Lower leg skin (tissue), 4 donors: ENCODE measurements at regions not wholly inside any gene's neighbourhood (a gene's known extent, or its start where the extent isn't known, plus 50 kb on each side); places are given as distances from the start of the nearest gene placed in this dataset.

ENCODE experiments used
- DNase-seq, 2 donors: peaks; one replicate each; pipeline ENCODE4 v3.0.0-alpha.2; 2019; ENCODE audit warnings: low spot score in 2 of 2
- H3K4me3 ChIP-seq: fragments of 200-600 bp; sonication (generic); 2 replicates; pipeline ENCODE4 v1.5.1; 2017; ENCODE audit warnings: mild to moderate bottlenecking, low read depth; ENCODE audit not compliant: poor library complexity, severe bottlenecking
- CTCF ChIP-seq, 3 donors: fragments of 450-650 bp; IDR thresholded peaks; one replicate each; pipeline ENCODE4 v1.5.1; 2016; ENCODE audit warnings: antibody characterized with exemption in 3 of 3, mild to moderate bottlenecking in 3 of 3, moderate library complexity in 2 of 3
- POLR2A ChIP-seq, 2 donors: fragments of 450-650 bp; IDR thresholded peaks; one replicate each; pipeline ENCODE4 v1.6.1; 2016 to 2017; ENCODE audit warnings: antibody characterized with exemption in 2 of 2, mild to moderate bottlenecking in 1 of 2, moderate library complexity in 1 of 2
- WGBS, 2 donors: methylation state at CpG; one replicate each; pipeline ENCODE4 v1.1.5; 2018; 5-methylcytosine and 5-hydroxymethylcytosine counted together
- intact Hi-C: fragments of 100-400 bp; cut with DNase I; formaldehyde crosslinking; loops from one replicate; pipeline ENCODE4 v1.15.0; 2023; ENCODE audit warnings: low total_unique reads

- no peak for TF ChIP-seq POLR2A (IDR thresholded peaks at IDR 0.05)
- no peak for TF ChIP-seq CTCF (IDR thresholded peaks at IDR 0.05)
- intact Hi-C loops: no loop called here
- 59 to 63% methylated on average over 4 of the region's 4 CpGs for WGBS, 2 donors
- no peak overlapping the region for H3K4me3 ChIP-seq
- no peak for DNase-seq
Measured at GRCh38 chr12:24705741-24706358, 243.1 kb downstream of the BCAT1 start.

- no peak overlapping the region for H3K4me3 ChIP-seq
- TF ChIP-seq CTCF (IDR thresholded peaks at IDR 0.05) (no peak), POLR2A (IDR thresholded peaks at IDR 0.05) (no peak)
- no peak for DNase-seq
- WGBS, 2 donors: 16 to 24% methylated on average over 2 of the region's 2 CpGs
- intact Hi-C loops: no loop called here
Measured at GRCh38 chr12:24705216-24705615, 243.7 kb downstream of the BCAT1 start.

- intact Hi-C loops: no loop called here
- 60 to 69% methylated on average over 3 of the region's 3 CpGs for WGBS, 2 donors
- TF ChIP-seq POLR2A (IDR thresholded peaks at IDR 0.05) (no peak), CTCF (IDR thresholded peaks at IDR 0.05) (no peak)
- no peak overlapping the region for H3K4me3 ChIP-seq
- no peak for DNase-seq
Measured at GRCh38 chr12:24701343-24701742, 247.6 kb downstream of the BCAT1 start.

- TF ChIP-seq CTCF (IDR thresholded peaks at IDR 0.05) (no peak), POLR2A (IDR thresholded peaks at IDR 0.05) (no peak)
- H3K4me3 ChIP-seq: no peak overlapping the region
- WGBS, 2 donors: 85 to 90% methylated on average over 2 of the region's 2 CpGs
- intact Hi-C loops: no loop called here
- no peak for DNase-seq
Measured at GRCh38 chr12:24698972-24699371, 249.9 kb downstream of the BCAT1 start.

- 50 to 62% methylated on average over 2 of the region's 2 CpGs for WGBS, 2 donors
- no peak overlapping the region for H3K4me3 ChIP-seq
- intact Hi-C loops: no loop called here
- TF ChIP-seq POLR2A (IDR thresholded peaks at IDR 0.05) (no peak), CTCF (IDR thresholded peaks at IDR 0.05) (no peak)
- no peak for DNase-seq
Measured at GRCh38 chr12:24697769-24698168, 251.1 kb downstream of the BCAT1 start.

- intact Hi-C loops: no loop called here
- 74 to 78% methylated on average over 2 of the region's 2 CpGs for WGBS, 2 donors
- TF ChIP-seq POLR2A (IDR thresholded peaks at IDR 0.05) (no peak), CTCF (IDR thresholded peaks at IDR 0.05) (no peak)
- no peak overlapping the region for H3K4me3 ChIP-seq
- no peak for DNase-seq
Measured at GRCh38 chr12:24697295-24697694, 251.6 kb downstream of the BCAT1 start.
